ENCODE measurements at regions not wholly inside any gene's neighbourhood (a gene's known extent, or its start where the extent isn't known, plus 50 kb on each side); places are given as distances from the start of the nearest gene placed in this dataset.
"Not testable (repeated sequence)": the region's sequence is repeated elsewhere in the genome, so short reads cannot be mapped to it uniquely, and the experiment has no call there.

DNA sequence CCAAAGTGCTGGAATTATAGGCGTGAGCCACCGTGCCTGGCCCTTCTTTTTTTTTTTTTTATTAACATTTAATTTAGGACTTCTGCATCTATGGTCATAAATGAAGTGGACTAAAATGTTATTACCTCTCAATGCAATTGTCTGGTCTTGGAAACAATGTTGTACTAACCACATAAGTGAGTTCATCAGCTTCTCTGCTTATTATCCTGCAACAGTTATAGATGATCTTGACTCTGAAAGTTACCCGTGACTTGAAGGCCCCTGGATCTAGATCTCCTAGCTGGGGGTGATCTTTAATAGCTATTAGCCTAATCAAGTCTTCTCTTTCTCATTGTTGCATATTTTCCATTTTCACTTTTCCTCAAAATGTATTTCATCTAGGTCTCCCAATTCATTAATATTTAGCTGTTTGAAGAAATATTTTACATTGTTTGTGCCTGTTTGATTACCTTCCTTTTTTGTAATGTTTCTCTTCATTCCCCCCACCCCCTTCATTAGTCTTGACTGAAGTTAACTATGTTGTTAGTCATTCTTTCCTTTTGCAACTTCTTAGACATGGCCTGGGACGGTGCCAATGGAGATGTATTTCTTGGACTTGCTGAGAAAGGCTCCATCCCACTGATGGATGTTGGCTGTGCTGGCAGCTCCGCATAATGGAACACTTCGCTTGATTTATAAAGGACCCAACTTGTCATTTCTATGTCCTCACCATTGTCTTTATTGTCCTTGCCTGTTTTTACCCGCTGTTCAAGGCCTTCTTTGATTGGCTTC lies 141.6 kb upstream of the RIOK3 start:
- peak; percentile 63 for DNase-seq (ENCODE audit: low spot score)

DNA sequence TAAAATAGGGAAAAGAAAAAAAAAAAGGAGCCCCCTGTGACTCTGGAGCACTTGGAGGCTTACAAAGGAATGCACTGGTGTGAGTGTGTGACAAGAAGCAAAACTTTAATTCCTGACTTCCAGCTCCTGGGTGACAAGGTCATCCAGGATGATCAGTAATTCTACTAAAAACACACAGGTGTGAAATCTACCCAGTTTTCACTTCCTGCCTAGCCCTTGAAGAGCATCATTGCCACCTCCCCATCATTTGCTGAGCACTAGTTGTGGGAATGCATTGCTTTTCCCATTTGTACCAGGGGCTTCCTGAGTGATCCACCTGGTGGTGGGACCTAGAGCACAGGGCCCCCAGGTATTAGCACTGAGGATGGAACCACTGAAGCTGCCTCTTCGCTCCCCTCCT lies 139.7 kb upstream of the RIOK3 start:
- no peak for DNase-seq (ENCODE audit: low spot score)

DNA sequence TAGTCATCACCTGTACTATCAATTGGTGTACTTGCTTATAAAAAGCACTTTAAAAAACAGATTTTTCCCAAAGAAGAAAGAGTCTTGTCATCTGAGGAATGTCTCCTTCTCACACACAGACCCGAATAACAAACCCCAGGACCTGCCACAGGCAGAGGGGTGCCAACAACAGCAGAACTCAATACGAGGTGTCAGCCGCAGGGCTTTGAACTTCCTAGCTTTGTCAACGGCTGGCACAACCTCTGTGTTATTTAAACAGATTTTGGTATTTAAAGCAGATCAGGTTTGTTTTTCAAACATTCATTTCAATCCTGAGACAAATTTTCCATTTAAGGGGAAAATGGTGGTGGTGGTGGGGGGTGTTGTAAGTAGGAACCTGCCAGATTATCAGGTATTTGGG lies 138.4 kb upstream of the RIOK3 start:
- no peak for DNase-seq (ENCODE audit: low spot score)

DNA sequence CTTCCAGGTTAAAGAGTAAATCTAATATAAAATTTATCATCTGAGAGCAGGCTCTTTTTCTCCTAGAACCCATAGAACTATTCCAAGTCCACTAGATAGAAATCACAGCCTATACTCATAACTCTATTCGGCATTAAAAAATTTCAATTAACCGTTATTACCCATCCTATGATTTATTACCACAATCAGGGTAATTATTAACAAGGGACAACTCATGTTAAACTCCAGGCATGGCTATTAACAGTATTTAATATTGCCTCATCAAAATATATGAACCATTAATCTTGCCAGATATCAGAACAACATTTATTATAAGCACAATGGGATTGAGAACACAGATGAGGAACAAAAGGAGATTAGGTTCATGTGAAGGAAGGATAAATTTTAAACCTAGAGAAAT lies 136.8 kb upstream of the RIOK3 start:
- DNase-seq (ENCODE audit: low spot score), result no peak

DNA sequence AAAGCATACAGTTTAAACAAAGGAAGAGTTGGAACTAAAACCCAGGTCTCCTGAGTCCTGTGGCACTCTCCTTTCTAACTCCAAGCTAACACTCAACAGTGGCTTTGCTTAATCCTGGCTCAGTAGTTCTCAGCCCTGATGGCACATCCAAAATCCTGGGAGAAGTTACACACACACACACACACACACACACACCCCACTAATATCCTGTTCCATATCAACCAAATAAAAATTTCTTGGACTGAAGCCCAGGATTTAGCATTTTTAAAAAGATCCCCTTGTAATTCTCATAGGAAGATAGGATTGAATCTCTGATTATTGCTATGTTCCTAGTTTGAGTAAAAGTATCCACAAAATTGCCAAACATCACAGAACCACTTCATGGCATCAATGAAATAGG lies 136.1 kb upstream of the RIOK3 start:
- no peak for DNase-seq (ENCODE audit: low spot score)

DNA sequence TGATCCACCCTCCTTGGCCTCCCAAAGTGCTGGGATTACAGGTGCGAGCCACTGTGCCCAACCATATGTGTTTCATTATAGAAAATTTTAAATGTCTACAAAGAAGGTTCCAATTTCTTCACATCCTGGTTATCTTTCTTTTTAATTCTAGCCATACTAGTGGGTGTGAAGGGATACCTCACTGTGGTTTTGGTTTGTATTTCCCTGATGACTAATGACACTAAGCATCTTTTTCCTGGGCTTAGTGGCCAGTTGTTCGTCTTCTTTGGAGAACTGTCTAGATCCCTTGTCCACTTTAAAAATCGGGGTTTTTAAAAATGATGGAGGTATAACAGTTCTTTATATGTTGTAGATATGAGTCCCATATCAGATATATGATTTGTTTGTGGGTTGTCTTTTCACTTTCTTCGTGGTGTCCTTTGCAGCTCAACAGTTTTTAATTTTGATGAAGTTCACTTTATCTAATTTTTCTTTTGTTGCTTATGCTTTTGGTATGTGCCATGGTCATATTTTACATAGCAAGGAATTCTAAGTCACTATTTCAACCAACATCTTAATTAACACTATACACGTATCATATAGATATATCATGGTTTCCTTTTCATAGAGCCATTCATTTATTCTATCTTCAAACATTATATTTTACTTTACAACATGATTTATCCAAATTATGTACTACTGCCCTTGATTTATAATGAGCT lies 135.0 kb upstream of the RIOK3 start:
- DNase-seq (ENCODE audit: low spot score), result peak; percentile 23

DNA sequence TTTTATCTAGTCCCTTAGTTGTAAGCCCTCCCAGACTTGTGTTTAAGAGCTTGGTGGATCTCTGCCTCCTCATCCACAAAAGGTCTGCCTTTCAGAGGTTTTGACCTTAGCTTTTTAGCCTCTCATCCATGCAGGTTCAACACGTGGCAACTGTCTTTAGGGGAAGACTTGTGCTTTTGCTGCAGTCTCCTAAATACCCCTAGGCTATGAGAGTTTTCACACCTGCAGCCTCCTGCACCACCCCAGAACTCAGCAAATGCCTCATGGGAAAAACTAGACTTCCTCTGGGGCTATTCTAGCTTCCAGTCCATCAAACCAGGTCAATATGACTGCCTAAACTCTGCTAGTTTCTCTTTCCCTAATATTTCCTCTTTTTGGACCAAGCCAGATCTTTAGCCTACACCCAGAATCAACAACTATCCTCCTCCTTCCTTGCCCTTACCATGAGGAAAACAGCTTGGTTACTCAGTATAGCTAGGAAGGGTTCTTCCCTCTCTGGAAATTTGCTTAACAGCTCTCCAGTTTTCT lies 132.3 kb upstream of the RIOK3 start:
- no peak for DNase-seq (ENCODE audit: low spot score)

DNA sequence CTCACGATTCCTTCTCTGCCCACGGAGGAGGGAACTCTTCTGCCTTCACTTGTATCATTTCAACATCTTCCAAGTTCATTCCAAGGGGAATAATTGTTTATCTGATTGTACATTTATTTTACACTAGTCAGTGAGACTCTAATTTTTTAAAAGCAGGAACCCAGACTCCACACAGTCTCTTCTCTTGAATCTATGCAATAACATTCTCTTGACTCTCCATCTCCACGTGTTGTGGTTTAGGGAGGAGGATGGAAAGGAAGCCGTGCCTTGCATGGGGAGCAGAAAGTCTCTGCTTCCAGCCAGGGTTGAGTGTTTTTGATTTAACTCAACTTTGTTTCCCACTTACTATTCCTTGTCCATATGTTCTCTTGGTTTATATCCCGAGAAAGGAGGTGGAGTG lies 131.1 kb upstream of the RIOK3 start:
- no peak for DNase-seq (ENCODE audit: low spot score)

DNA sequence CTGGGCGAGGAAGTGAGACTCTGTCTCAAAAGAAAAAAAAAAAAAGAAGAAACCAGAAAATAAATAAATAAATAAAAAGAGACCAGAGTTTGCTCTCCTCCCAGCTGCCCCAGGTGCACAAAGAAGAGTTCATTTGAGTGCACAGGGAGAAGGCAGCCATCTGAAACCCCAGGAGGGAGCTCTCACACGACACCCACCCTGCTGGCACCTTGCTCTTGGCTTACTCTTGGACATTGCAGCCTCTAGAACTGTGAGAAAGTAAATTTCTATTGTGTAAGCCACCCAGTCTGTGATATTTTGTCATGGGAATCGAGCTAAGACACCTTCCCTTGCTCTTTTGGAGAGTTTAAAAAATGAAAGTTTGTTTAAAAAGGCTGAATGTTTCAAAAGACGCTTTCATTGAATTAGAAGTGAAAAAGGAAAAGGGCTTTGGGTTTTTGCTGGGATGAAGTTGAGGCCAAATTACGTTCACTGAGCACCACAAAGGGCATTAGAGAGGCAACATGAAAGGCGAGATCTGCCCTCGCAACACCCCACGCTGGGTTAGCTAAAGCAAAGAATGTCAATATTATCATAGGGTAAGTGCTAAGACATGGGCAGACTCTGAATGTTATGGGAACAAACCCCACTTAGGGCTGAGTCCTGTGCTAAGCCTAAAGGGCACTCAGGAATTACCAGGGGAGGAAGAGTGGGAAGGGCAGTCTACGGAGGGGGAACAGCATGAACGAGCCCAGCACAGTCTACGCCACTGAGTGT lies 128.9 kb upstream of the RIOK3 start:
- DNase-seq (ENCODE audit: low spot score), result no peak

DNA sequence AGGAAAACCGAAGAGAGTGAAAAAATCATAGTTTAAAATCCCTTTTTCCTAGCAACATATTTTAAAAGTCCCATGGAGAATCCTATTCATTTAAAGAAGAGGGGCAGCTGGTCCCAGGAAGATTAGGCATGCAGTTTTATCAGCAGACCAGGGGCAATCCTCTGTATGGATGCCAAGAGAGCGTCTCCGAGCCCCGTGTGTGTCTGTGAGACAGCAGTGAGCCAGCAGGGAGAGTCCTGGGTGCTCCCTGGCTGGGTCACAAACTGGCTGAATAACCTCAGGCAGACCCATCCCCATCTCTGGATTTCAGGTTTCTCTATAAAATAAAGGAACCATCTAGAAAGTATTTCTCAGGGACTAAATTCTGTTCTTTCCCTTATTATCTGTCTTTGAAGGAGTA lies 128.2 kb upstream of the RIOK3 start:
- no peak for DNase-seq (ENCODE audit: low spot score)

DNA sequence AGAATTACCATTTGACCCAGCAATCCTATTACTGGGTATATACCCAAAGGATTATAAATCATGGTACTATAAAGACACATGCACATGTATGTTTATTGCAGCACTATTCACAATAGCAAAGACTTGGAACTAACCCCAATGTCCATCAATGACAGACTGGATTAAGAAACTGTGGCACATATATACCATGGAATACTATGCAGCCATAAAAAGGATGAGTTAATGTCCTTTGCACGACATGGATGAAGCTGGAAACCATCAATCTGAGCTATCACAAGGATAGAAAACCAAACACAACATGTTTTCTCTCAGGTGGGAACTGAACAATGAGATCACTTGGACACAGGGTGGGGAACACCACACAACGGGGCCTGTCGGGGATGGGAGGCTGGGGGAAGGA lies 123.4 kb upstream of the RIOK3 start:
- DNase-seq (ENCODE audit: low spot score), result not testable (repeated sequence)

DNA sequence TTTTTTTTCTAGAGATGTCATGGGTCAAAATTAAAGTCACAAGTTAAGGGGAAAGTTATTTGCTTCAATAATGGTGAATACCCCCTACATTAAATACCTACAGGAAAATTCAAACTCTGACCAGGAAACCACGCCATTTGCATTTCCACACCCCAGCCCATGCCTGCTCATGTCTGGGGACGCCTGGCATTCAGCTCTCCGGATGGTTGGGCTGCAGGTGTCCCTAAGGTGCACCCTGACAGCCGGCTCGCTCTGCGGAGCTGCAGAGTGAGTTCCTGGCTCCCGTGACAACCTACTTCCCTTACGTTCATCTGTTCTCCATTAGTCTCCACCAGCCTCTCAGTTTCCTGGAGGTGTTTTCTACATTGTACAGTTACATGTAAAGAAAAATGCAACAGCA lies 122.7 kb upstream of the RIOK3 start:
- DNase-seq (ENCODE audit: low spot score), result no peak

DNA sequence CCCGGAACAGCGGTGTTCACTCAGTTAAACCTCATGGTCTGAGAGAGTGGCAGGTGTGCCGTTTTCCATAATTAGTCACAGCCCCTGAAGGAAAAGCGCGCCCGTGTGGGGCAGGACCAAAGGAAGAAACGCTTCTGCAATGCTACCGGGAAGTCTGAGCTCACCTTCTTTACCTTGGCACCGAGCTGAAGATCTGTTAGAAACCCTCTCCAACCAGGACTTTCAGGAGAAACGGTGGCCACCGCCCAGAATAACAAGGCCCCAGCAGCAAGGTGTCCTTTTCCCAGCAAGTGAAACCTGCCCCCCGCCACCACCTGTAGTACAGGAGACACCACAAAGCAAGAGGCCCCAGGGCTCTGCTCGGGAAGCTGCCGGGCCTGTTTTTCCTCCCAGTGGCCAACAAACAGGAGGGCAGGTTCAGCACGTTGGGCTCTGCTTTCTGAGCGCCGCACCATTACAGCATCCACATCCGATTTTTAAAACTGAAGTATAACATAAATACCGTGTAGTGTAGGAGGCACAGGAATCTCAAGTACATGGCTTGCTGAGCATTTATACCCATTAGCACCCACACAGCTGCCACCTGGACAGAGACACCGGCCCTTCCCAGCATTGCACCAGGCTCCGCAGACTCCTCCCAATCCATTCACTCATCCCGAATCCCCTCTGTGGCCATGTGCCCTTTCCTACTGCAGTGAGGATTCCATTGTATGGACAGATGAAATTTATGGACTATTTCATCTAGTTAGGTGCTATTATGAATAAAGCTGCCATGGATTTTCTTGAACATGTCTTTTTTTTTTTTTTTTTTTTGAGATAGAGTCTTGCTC lies 121.8 kb upstream of the RIOK3 start:
- no peak for DNase-seq (ENCODE audit: low spot score)

DNA sequence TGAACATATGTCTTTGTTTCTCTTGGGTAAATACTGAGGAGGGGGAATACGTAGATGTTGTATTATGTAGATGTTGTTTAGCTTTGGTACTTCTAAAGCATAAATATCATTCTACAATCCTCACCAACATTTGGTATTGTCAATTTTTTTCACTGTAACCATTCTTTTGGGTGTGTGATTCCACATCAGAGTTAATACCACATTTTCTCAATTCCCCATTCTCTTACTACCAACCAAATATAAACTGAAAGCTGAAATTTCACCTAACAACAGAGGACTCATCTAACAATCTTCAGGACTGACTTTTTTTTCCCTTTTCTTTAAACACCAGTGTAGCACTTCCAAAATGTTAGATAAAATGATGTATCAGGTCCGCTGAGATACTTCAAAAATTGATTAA lies 120.7 kb upstream of the RIOK3 start:
- no peak for DNase-seq (ENCODE audit: low spot score)

DNA sequence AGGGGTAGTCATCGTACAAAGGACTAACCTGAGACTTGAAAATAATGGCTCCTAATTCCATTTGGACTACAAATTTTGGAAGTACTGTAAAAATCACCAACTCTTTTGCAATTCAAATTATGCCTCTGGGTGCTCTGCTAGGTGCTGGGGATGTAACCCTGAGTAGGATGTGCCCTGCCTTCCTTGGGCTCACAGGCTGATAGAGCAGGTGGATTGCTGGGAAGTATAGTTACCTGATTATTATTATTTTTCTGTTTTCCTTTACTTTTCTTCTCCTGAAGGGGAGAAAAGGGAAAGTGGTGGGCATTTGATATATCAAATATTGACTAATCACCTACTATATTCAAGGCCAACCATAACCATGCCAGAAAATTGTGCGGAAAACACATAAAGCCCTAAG lies 119.3 kb upstream of the RIOK3 start:
- DNase-seq (ENCODE audit: low spot score), result no peak

DNA sequence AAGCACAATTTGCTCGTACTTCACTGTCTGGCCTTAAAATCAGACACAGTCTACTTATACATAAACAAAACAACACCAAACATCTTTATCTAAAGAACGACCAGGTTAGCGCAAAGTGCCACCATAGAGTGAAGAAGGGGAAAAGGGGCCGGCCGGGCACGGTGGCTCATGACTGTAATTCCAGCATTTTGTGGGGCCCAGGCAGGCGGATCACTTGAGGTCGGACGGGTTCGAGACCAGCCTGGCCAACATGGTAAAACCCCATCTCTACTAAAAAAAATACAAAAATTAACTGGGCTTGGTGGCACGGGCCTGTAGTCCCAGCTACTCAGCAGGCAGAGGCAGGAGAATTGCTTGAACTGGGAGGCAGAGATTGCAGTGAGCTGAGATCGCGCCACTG lies 118.5 kb upstream of the RIOK3 start:
- DNase-seq (ENCODE audit: low spot score), result no peak

DNA sequence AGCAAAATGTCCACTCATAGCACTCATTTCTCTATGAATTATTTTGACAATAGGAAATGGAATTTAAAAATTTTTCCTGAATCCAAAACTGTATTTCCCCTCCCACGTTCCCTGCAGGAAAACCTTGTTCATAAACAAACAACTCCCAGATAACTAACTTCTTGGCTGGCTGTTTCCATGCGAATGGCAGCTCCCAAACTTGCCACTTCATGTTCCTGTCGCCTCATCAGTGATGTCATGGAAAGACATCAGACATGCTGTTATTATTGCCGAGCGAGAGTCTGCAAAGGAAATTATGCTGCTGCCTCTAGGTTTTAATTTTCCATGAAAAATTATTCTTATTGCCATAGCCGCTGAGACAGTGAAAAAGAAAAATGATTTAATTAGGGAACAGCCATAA lies 117.0 kb upstream of the RIOK3 start:
- DNase-seq (ENCODE audit: low spot score), result no peak

DNA sequence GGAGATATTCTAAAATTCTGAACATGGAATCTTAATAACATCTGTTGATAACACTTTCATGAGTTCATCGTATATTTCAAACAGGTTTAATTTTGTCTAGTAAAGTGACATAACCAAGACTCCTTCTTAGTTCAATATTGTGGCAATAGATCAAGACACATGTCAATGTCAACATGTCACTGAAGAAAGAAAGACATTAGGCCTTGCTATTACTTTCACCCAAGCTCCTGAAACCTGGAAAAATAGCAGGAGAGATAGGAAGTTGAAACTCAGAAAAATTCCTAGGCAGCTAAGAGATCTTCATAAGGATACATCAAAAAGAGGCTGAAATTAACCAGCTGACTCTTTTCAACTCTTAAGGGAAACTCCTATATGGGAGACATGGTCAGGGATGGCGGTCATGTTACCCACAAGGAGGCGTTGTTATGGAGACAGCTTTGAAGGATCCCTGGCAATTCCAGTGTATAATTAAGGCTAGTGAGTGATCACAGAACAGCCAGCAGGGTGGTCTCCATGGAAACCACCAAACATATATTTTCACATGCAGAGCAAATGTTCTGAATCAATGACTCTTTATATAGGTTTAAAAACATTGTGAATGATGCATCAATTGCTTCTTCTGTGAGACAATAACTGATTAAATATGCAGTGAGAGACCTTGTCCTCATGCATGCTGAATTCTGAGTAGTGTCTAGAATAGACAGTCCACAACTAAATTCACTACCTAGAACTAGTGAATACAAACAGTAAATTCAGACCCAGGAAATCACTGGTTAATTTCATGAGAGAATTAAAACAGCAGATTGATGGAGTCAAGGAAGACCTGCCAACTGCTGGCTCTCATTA lies 115.3 kb upstream of the RIOK3 start:
- no peak for DNase-seq (ENCODE audit: low spot score)

DNA sequence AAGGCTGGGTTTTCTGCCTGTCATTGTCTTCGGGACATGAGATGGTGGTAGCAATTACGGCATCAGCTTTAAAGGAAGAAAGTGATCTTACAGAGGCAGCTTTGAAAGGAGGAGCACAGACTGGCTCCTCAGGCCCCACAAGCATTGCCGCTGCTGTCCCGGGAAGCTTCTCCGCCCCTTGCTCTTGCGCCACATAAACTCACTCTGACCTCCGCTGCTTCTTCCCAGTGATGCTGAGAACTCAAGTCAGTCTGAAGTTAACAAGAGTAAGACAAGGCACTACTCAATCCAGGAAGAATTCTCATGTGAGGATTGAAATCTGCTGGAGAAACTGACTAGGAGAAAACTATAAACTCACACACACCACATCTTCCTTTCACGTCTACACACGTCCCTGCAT lies 112.4 kb upstream of the RIOK3 start:
- DNase-seq (ENCODE audit: low spot score), result no peak

DNA sequence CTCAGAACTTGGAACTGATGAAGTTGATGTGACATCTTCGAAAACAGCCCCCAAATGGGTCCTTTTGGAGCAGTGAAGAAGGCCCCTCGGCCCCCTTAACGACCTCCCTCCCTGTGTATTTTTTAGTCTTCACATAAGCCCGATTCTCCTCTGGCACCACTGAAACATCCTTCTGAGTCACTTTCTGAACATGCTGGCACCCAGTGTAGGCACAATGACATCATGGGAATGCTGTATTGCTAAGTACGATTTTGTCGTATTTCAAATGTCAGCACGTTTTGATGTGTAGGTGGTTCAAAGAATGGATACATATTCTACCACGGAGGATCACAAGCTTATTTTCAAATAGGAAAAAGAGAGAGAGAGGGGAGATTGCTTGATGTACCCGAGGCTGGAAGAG lies 111.7 kb upstream of the RIOK3 start:
- no peak for DNase-seq (ENCODE audit: low spot score)

DNA sequence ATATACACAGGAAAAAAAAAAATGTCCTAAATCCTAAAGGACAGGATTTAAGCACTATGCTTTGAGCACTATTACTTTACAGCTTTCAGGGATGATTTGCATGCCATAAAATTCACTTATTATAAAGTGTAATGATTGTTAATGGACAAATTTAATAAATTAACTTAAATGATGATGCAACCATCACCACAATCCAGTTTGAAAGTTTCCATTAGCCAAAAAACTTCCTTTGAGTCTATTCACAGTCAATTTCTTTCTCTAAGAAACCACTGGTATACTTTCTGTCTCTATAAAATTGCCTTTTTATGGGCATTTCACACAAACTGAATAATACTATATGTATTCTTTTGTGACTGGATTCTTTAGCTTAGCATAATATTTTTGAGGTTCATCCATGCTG lies 111.1 kb upstream of the RIOK3 start:
- no peak for DNase-seq (ENCODE audit: low spot score)
